Osteoblast (primary cell): ENCODE measurements at regions not wholly inside any gene's neighbourhood (a gene's known extent, or its start where the extent isn't known, plus 50 kb on each side); places are given as distances from the start of the nearest gene placed in this dataset.

Experiments
- DNase-seq: peaks from one replicate; pipeline ENCODE4 v3.0.0; 2011; ENCODE audit warnings: low spot score, mixed read lengths; ENCODE audit not compliant: insufficient read length; ENCODE audit errors: missing footprints
- H2AFZ ChIP-seq: 2 replicates; pipeline ENCODE4 v1.6.0; 2011; ENCODE audit warnings: mild to moderate bottlenecking, low read length
- H3K27ac ChIP-seq: 2 replicates; pipeline ENCODE4 v1.5.1; 2011; ENCODE audit warnings: mild to moderate bottlenecking, low read depth, low read length, moderate library complexity
- H3K27me3 ChIP-seq: 2 replicates; pipeline ENCODE4 v1.6.0; 2012; ENCODE audit warnings: mild to moderate bottlenecking, control low read depth, inconsistent platforms, low read length, moderate library complexity; ENCODE audit not compliant: insufficient read depth
- H3K36me3 ChIP-seq: 2 replicates; pipeline ENCODE4 v1.5.1; 2011; ENCODE audit warnings: mild to moderate bottlenecking, low read length, control low read depth, moderate library complexity; ENCODE audit not compliant: insufficient read depth
- H3K4me1 ChIP-seq: 2 replicates; pipeline ENCODE4 v1.5.1; 2011; ENCODE audit warnings: mild to moderate bottlenecking, low read length, control low read depth, moderate library complexity; ENCODE audit not compliant: insufficient read depth
- H3K4me2 ChIP-seq: 2 replicates; pipeline ENCODE4 v1.6.0; 2011; ENCODE audit warnings: mild to moderate bottlenecking, low read length; ENCODE audit not compliant: insufficient read depth
- H3K4me3 ChIP-seq: fragments of 200-600 bp; sonication (generic); 3 replicates; pipeline ENCODE4 v1.5.1; 2012; ENCODE audit warnings: mild to moderate bottlenecking, low read length, inconsistent platforms; ENCODE audit not compliant: insufficient read depth
- H3K79me2 ChIP-seq: 2 replicates; pipeline ENCODE4 v1.6.0; 2012; ENCODE audit warnings: mild to moderate bottlenecking, low read length, control low read depth, inconsistent platforms; ENCODE audit not compliant: insufficient read depth
- H3K9me3 ChIP-seq: 2 replicates; pipeline ENCODE4 v1.5.1; 2011; ENCODE audit warnings: low read depth, low read length, control low read depth
- H4K20me1 ChIP-seq: 2 replicates; pipeline ENCODE4 v1.6.0; 2012; ENCODE audit warnings: mild to moderate bottlenecking, low read length, control low read depth; ENCODE audit not compliant: insufficient read depth
- TF ChIP-seq, protein P1 (sequence below): IDR thresholded peaks from 2 replicates; pipeline ENCODE4 v1.5.1; 2011; ENCODE audit warnings: mild to moderate bottlenecking, low read depth, low read length, moderate library complexity; ENCODE audit errors: extremely low read depth

DNA sequence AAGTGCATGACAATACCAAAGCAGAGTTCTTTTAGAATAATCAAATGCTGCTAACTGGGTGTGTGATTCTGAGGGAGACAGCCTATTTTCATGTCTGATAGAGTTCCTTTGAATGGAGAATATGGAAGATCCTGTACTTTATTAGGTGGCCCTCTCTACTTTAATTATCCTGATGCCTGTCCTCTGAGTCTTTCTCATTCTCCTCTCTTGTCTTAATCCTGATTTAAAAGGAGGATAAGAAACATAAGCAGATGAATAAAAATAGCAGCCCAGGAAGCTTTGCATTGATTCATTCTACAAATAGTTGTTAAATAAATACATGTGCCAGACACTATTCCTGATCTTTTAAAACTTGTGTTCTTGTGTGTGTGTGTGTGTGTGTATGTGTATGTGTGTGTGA, 387.3 kb downstream of the SPRY1 start:
- TF ChIP-seq, protein P1, sequence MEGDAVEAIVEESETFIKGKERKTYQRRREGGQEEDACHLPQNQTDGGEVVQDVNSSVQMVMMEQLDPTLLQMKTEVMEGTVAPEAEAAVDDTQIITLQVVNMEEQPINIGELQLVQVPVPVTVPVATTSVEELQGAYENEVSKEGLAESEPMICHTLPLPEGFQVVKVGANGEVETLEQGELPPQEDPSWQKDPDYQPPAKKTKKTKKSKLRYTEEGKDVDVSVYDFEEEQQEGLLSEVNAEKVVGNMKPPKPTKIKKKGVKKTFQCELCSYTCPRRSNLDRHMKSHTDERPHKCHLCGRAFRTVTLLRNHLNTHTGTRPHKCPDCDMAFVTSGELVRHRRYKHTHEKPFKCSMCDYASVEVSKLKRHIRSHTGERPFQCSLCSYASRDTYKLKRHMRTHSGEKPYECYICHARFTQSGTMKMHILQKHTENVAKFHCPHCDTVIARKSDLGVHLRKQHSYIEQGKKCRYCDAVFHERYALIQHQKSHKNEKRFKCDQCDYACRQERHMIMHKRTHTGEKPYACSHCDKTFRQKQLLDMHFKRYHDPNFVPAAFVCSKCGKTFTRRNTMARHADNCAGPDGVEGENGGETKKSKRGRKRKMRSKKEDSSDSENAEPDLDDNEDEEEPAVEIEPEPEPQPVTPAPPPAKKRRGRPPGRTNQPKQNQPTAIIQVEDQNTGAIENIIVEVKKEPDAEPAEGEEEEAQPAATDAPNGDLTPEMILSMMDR: no peak
- H3K9me3 ChIP-seq: no peaks in the 10 kb centered on the region
- H3K4me2 ChIP-seq: peak overlapping the region; percentile 20
- H3K27me3 ChIP-seq: no peaks in the 10 kb centered on the region
- no peaks in the 10 kb centered on the region for H3K36me3 ChIP-seq
- H3K4me3 ChIP-seq: no peak overlapping the region
- H3K27ac ChIP-seq: peak overlapping the region; percentile 74
- no peak for DNase-seq
- H3K79me2 ChIP-seq: no peaks in the 10 kb centered on the region
- H2AFZ ChIP-seq: peak overlapping the region; percentile 23
- peaks cover 49% of the 10 kb centered on the region for H3K4me1 ChIP-seq
- H4K20me1 ChIP-seq: no peaks in the 10 kb centered on the region

DNA sequence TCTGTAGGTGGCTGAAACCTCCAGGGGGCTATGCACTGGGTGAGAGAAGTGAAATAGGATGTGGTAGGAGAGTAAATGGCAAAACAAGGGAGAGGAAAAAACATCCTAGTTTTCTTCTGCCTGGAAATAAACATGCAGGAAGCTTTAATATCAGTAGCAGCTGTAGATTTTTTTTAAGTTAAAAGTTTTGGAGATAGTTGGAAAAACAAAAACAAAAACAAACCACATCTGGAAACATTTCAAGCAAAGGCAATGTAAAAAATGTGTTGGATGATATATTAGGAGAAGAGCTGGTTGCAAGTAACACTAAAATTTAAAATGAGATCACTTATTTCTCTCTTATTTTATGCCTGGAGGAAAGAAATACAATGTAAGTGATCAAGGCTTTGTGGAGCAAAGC, 388.0 kb downstream of the SPRY1 start:
- no peaks in the 10 kb centered on the region for H3K79me2 ChIP-seq
- H3K4me3 ChIP-seq: no peak overlapping the region
- H3K4me2 ChIP-seq: peak overlapping the region; percentile 32
- H2AFZ ChIP-seq: no peak overlapping the region
- TF ChIP-seq, protein P1: no peak
- H3K9me3 ChIP-seq: no peaks in the 10 kb centered on the region
- H3K36me3 ChIP-seq: no peaks in the 10 kb centered on the region
- no peak for DNase-seq
- no peaks in the 10 kb centered on the region for H3K27me3 ChIP-seq
- peak overlapping the region; percentile 74 for H3K27ac ChIP-seq
- no peaks in the 10 kb centered on the region for H4K20me1 ChIP-seq
- peaks cover 49% of the 10 kb centered on the region for H3K4me1 ChIP-seq

DNA sequence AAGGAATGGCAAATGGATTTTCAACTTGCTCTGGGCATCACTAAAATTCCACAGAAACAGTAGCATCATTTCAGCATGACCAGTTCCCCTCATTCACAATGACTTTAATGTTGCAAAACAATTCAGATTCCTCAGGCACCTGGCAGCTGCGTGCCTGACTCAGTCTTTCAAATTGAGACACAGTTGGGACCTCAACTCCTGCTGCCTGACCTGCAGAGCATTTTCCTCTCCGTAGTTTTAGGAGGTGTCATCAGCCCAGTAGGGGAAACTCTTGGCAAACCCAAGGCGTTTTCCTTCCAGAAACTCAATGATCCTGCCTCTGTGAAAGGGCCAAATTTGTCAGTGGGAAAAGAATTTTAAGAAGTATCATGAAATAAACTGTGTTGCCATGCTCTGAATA, 388.9 kb downstream of the SPRY1 start:
- Histone ChIP-seq H3K9me3 (no peaks in the 10 kb centered on the region), H3K27me3 (no peaks in the 10 kb centered on the region), H3K4me2 (peak overlapping the region; percentile 32), H4K20me1 (no peaks in the 10 kb centered on the region), H3K79me2 (no peaks in the 10 kb centered on the region), H2AFZ (no peak overlapping the region), H3K27ac (peak overlapping the region; percentile 74), H3K36me3 (no peaks in the 10 kb centered on the region), H3K4me3 (no peak overlapping the region), H3K4me1 (peaks cover 49% of the 10 kb centered on the region)
- peak; percentile 72 for DNase-seq
- TF ChIP-seq, protein P1: no peak

DNA sequence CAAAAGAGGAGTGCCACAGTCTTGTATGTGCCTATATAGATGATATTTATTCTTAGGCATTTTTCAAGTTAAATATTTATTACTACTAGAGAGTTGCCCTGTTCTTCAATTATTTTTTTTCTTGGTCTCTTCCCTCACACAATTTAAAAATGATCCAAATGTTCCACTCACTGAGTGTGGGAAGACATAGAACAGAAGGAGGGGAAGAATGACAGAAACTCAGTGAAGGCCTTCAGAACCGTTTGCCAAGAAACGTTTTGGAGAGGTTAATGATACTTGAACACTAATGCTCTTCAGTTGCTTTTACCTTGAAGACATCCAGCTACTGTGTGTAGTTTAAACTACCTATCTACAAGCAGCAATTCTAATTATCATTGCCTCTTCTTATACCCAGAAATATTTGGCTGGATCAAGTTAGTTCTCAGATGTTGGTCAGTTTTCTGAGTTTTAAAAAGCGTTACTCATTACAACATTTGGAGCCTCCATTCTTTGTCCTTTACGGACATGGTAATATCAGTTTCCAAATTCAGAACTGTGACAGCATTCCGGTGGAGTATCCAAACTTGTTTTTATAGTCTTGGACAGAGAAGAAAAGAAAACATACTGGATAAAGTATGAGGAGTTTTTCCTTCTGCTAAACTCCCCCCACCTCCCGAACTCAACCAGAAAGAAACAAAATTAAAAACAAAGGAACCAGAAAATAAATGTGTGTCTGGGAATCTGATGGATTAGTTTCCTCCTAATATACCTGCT, 389.7 kb downstream of the SPRY1 start:
- Histone ChIP-seq H2AFZ (peak overlapping the region; percentile 51), H3K9me3 (no peaks in the 10 kb centered on the region), H3K27me3 (no peaks in the 10 kb centered on the region), H3K4me3 (no peak overlapping the region), H3K27ac (peak overlapping the region; percentile 74), H4K20me1 (no peaks in the 10 kb centered on the region), H3K79me2 (no peaks in the 10 kb centered on the region), H3K4me2 (peak overlapping the region; percentile 25), H3K4me1 (peaks cover 49% of the 10 kb centered on the region), H3K36me3 (no peaks in the 10 kb centered on the region)
- peak; percentile 54 for DNase-seq
- TF ChIP-seq, protein P1: no peak
